Epithelial cell of proximal tubule (primary cell): ENCODE measurements at regions not wholly inside any gene's neighbourhood (a gene's known extent, or its start where the extent isn't known, plus 50 kb on each side); places are given as distances from the start of the nearest gene placed in this dataset.

Experiments
- DNase-seq: peaks from one replicate; pipeline ENCODE4 v3.0.0-alpha.2; 2011; ENCODE audit warnings: low read depth
- H3K4me3 ChIP-seq: 2 replicates; pipeline ENCODE4 v1.5.1; 2011; ENCODE audit warnings: low read depth, mild to moderate bottlenecking, low read length
- TF ChIP-seq, protein P1 (sequence below): conservative IDR thresholded peaks from 2 replicates; pipeline ENCODE4 v1.5.1; 2012; ENCODE audit warnings: low read depth, mild to moderate bottlenecking, low read length

DNA sequence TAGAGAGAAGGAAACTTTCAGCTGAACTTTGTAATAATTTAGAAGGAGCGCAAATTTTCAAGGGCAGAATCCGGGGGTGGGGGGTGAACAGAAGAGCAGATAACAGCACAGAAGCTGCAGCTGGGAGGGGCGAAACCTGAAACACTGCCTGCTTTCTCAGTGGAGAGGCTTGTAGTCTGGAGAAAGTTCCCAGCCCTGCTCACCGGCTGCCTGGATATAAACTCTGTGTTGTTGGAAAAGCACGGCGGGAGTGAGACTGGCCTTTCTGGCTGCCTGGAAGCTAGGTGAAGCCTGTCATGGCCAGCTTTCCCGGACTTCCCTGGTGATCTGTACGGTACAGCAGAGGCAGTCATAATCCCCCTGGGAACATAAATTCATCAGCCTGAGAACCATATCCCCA, 1352.1 kb upstream of the DIAPH2 start:
- DNase-seq = no peak
- H3K4me3 ChIP-seq = no peak overlapping the region
- TF ChIP-seq, protein P1, sequence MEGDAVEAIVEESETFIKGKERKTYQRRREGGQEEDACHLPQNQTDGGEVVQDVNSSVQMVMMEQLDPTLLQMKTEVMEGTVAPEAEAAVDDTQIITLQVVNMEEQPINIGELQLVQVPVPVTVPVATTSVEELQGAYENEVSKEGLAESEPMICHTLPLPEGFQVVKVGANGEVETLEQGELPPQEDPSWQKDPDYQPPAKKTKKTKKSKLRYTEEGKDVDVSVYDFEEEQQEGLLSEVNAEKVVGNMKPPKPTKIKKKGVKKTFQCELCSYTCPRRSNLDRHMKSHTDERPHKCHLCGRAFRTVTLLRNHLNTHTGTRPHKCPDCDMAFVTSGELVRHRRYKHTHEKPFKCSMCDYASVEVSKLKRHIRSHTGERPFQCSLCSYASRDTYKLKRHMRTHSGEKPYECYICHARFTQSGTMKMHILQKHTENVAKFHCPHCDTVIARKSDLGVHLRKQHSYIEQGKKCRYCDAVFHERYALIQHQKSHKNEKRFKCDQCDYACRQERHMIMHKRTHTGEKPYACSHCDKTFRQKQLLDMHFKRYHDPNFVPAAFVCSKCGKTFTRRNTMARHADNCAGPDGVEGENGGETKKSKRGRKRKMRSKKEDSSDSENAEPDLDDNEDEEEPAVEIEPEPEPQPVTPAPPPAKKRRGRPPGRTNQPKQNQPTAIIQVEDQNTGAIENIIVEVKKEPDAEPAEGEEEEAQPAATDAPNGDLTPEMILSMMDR = no peak

DNA sequence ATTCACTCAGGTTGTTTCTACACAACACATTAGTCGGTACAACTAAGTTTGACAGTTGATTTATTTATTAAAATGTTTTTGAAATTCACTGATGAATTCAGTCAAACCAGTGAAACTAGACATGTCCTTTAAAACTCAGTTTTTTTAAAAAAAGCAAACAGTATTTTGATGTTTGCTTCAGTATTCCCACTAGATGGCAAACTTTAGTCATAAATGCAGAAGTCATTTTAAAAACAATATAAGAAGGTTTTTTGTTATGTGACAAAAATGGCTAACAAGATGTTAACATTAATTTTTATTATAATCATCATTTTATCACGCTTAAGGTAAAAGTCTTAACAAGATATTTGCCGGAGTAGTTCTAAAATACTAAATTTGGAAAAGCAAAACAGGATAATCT, 1337.8 kb upstream of the DIAPH2 start:
- DNase-seq = no peak
- TF ChIP-seq, protein P1 = no peak
- no peak overlapping the region for H3K4me3 ChIP-seq

DNA sequence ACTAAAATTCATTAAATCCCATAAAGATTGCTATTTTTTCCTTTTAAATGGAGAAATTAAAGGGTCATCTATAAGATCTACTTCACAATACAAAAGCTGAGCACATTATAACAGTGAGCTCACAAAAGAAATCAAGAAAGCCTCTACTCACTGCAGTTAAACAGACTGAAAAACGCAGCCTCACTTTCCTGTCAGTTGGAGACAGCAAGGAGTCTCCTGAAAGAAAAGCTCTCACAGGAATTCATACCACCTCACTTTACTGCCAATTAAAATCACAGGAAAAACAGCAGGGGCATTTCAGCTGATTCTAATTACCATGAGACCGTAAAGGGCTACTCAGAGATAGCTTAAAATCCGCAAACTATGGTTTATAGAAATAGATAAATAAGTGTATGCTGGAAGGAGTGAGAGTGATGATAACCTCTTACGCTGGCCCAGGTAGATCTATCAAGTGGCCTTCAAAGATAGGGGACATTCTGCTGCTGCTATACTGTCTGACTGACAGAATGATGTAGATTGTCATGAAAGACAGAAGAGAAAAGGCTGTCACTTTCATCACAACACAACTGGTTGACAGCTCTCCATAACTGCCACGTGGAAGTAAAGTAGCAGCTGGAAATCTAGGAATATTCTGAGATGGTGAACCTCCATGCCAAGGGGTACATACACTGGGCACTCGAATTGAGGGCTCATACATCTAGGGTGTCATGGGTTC, 1333.7 kb upstream of the DIAPH2 start:
- no peak overlapping the region for H3K4me3 ChIP-seq
- TF ChIP-seq, protein P1 = no peak
- no peak for DNase-seq

DNA sequence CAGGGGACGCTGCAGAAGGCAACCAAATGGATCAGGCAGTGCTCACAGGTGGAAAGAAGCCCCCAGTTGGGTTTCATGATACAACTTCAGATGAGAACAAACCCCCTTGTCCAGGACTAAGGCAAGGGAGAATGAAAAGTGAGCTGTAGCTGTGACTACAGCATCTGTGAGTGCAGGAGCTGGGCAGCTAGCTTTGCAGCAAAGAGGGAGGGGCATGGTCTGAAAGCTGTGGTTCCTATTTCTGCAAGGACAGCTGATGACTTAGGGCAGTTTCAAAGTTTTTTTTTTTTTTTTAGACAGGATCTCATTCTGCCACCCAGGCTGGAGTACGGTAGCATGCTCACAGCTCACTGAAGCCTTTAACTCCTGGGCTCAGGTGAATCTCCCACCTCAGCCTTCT, 1317.4 kb upstream of the DIAPH2 start:
- no peak for DNase-seq
- H3K4me3 ChIP-seq = no peak overlapping the region
- TF ChIP-seq, protein P1 = no peak

DNA sequence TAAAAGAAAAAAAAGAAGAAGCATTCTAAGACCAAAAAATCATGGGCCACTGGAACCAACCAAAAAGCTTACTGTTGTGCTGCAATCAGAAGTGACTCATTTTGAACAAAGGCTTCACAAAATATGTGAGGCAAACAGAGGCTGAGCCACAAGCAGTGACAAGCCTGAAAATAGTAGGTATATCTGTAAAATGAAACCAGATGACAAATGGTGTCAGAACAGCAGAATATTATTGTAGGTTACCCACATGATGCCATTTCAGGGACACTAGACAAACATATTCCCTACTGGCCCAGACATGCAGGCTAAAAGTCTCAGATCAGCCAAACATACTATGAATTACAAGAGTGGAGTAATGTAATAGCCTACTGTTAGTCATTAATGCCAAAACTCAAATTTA, 1301.8 kb upstream of the DIAPH2 start:
- no peak overlapping the region for H3K4me3 ChIP-seq
- DNase-seq = no peak
- TF ChIP-seq, protein P1 = no peak

DNA sequence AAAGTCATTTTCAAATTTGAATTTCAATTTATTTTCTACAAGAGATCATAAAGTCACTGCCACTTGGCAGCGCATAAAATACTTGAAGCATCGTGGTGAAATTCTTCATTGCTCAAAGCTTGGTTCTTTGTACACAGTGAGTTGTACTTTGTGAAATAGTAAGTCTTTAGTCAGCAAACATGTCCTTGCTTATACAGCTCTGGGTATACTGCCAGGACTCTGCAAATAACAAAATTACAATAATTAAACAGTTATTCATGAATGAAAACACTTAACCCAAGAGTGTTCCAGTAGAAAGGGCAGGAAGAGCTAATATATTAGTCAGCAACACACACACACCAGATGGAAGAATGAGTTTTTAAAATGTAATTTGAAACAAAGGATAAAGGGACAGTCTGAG, 1300.9 kb upstream of the DIAPH2 start:
- no peak overlapping the region for H3K4me3 ChIP-seq
- DNase-seq = no peak
- TF ChIP-seq, protein P1 = no peak

DNA sequence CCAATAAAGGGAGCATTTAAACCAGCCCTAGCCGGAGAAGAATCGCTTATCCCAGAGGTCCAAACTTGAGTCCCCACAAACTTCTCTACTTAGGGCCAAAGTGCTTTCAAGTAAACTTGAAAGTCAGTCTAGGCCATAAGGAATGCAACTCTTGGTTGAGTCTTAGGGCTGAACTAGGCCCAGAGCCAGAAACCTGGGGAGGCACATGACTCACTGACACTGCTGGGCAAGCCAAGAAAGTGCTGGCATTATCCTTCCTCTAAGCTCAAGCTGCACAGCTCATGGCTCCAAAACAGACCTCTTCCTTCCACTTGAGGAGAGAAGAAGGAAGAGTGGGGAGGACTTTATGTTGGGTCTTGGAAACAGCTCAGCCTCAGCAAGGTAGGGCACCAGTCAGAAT, 1257.3 kb upstream of the DIAPH2 start:
- no peak for DNase-seq
- TF ChIP-seq, protein P1 = no peak
- H3K4me3 ChIP-seq = no peak overlapping the region
